Parathyroid adenoma (tissue), 2 donors: ENCODE measurements at regions not wholly inside any gene's neighbourhood (a gene's known extent, or its start where the extent isn't known, plus 50 kb on each side); places are given as distances from the start of the nearest gene placed in this dataset.

Source experiments
- H2AFZ ChIP-seq: fragments of 300-600 bp; sonication (generic); one replicate; pipeline ENCODE4 v1.7.0; 2017; ENCODE audit warnings: antibody characterized with exemption, mild to moderate bottlenecking
- H3K27ac ChIP-seq: fragments of 300-600 bp; sonication (generic); one replicate; pipeline ENCODE4 v1.7.0; 2017
- H3K27me3 ChIP-seq: fragments of 300-600 bp; sonication (generic); one replicate; pipeline ENCODE4 v1.7.0; 2017; ENCODE audit warnings: low read length; ENCODE audit not compliant: control insufficient read depth, insufficient read depth
- H3K36me3 ChIP-seq: fragments of 300-600 bp; sonication (generic); one replicate; pipeline ENCODE4 v1.7.0; 2017; ENCODE audit warnings: low read length; ENCODE audit not compliant: control insufficient read depth, insufficient read depth
- H3K4me1 ChIP-seq: fragments of 300-600 bp; sonication (generic); one replicate; pipeline ENCODE4 v1.7.0; 2017; ENCODE audit warnings: control low read depth
- H3K4me2 ChIP-seq: fragments of 300-600 bp; sonication (generic); one replicate; pipeline ENCODE4 v1.7.0; 2017; ENCODE audit warnings: low read length
- H3K4me3 ChIP-seq: fragments of 300-600 bp; sonication (generic); one replicate; pipeline ENCODE4 v1.7.0; 2017; ENCODE audit warnings: low read depth, low read length
- H3K79me2 ChIP-seq: fragments of 300-600 bp; sonication (generic); one replicate; pipeline ENCODE4 v1.7.0; 2017; ENCODE audit warnings: control low read depth
- H3K9ac ChIP-seq: fragments of 300-600 bp; sonication (generic); one replicate; pipeline ENCODE4 v1.7.0; 2017; ENCODE audit warnings: mild to moderate bottlenecking
- H3K9me3 ChIP-seq: fragments of 300-600 bp; sonication (generic); one replicate; pipeline ENCODE4 v1.7.0; 2017; ENCODE audit warnings: low read length; ENCODE audit not compliant: control insufficient read depth
- TF ChIP-seq, protein P1 (sequence below): fragments of 300-600 bp; sonication (generic); IDR thresholded peaks from one replicate; pipeline ENCODE4 v1.7.0; 2017; ENCODE audit warnings: antibody characterized with exemption, mild to moderate bottlenecking
- donor health status: primary hyperparathyroidism.

DNA sequence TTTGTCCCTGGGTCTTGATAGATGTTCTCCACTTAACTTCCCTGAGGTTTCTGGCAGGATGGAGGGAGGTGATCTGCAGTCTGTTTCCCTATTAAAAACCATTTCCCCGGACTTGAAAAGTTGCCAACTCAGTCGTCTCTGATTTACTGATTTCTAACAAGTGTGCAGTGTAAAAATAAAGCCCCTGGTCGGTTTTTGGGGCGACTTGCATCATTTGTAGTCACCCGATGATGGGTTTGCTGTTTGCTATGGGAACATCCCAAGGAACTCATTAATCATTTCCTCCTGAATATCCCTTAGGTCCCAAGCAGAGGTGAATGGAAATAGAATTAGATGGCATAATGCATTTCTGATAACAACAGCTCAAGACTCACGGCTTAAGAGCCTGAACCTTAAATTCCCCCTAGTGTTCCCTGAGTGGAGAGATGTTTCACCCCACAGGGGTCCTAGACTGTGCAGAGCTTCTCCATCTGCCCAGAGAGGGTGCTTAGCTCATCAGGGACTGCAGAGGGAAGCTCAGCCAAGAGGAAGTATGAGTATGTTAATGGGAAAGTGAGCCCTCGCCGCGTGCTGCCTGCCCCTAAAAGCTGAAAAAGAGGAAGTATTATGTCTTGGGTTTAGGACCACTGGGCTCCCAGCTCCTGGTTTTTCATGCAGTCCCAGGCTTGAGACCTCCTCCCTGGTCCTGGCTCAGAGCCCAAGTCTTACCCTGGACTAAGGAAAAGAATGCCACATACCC lies 115.1 kb upstream of the DAP start:
- no peak overlapping the region for H3K27ac ChIP-seq
- no peaks in the 10 kb centered on the region for H3K36me3 ChIP-seq

GRCh38 chr5:10875201-10875768 lies 114.3 kb upstream of the DAP start:
- Histone ChIP-seq H3K36me3 (no peaks in the 10 kb centered on the region), H3K27ac (no peak overlapping the region), H3K9ac (no peak overlapping the region), H3K4me1 (no peaks in the 10 kb centered on the region), H3K4me2 (no peak overlapping the region), H2AFZ (no peak overlapping the region), H3K79me2 (no peaks in the 10 kb centered on the region), H3K4me3 (no peak overlapping the region), H3K9me3 (no peaks in the 10 kb centered on the region), H3K27me3 (no peaks in the 10 kb centered on the region)
- TF ChIP-seq, protein P1, sequence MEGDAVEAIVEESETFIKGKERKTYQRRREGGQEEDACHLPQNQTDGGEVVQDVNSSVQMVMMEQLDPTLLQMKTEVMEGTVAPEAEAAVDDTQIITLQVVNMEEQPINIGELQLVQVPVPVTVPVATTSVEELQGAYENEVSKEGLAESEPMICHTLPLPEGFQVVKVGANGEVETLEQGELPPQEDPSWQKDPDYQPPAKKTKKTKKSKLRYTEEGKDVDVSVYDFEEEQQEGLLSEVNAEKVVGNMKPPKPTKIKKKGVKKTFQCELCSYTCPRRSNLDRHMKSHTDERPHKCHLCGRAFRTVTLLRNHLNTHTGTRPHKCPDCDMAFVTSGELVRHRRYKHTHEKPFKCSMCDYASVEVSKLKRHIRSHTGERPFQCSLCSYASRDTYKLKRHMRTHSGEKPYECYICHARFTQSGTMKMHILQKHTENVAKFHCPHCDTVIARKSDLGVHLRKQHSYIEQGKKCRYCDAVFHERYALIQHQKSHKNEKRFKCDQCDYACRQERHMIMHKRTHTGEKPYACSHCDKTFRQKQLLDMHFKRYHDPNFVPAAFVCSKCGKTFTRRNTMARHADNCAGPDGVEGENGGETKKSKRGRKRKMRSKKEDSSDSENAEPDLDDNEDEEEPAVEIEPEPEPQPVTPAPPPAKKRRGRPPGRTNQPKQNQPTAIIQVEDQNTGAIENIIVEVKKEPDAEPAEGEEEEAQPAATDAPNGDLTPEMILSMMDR = no peak

More for the DNA sequence above, 115.1 kb upstream of the DAP start:
- Histone ChIP-seq H3K4me3 (no peak overlapping the region), H3K79me2 (no peaks in the 10 kb centered on the region), H3K4me2 (no peak overlapping the region), H3K9me3 (no peaks in the 10 kb centered on the region), H3K4me1 (no peaks in the 10 kb centered on the region), H3K9ac (no peak overlapping the region), H2AFZ (no peak overlapping the region), H3K27me3 (no peaks in the 10 kb centered on the region)
- TF ChIP-seq, protein P1 = no peak

DNA sequence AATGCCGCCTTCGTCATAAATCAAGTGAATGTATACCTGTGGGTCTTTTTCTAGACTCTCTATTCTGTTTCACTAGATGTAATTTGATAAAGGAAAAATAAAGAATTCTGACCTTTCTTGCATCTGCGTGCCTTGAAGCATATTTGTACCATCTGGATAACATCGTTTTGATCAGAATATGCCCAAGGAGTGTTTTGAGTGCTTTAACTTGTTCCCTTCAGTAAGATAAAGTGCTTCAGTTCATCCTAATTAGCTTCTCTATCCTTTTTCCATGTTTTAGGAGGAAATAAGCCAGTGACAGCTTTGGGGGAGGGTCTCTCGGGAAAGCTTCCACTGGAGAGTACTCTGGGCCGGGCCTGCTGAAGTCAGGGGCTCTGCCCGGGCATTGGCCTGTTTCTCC lies 113.5 kb upstream of the DAP start:
- no peaks in the 10 kb centered on the region for H3K27me3 ChIP-seq
- no peak overlapping the region for H3K27ac ChIP-seq
- TF ChIP-seq, protein P1 = no peak
- H3K79me2 ChIP-seq = no peaks in the 10 kb centered on the region
- H3K9me3 ChIP-seq = no peaks in the 10 kb centered on the region
- no peak overlapping the region for H3K4me2 ChIP-seq
- no peak overlapping the region for H3K9ac ChIP-seq
- no peaks in the 10 kb centered on the region for H3K36me3 ChIP-seq
- H2AFZ ChIP-seq = no peak overlapping the region
- H3K4me3 ChIP-seq = no peak overlapping the region
- H3K4me1 ChIP-seq = no peaks in the 10 kb centered on the region

DNA sequence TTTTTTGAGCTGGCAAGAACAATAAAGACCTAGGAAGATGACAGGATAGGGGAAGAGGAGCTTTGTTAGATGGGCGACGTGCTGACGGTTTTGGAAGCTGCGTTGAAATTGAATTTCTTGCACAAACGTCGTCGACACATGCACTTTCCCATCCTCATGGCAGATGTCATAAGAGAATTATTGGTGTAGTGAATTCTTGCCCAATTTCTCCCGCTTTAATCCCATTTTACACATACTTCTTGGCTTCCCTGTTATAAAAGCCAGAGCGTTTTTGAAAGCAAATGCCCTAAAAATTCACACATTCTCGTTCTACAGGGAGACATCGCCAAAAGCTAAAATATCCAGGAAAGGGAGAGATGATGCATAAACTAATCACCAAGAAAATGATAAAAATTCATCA lies 109.8 kb upstream of the DAP start:
- Histone ChIP-seq H3K4me3 (no peak overlapping the region), H3K36me3 (no peaks in the 10 kb centered on the region), H3K27ac (no peak overlapping the region), H3K9me3 (no peaks in the 10 kb centered on the region), H3K27me3 (no peaks in the 10 kb centered on the region), H3K4me2 (no peak overlapping the region), H3K9ac (no peak overlapping the region), H2AFZ (no peak overlapping the region), H3K4me1 (no peaks in the 10 kb centered on the region), H3K79me2 (no peaks in the 10 kb centered on the region)
- TF ChIP-seq, protein P1 = no peak

DNA sequence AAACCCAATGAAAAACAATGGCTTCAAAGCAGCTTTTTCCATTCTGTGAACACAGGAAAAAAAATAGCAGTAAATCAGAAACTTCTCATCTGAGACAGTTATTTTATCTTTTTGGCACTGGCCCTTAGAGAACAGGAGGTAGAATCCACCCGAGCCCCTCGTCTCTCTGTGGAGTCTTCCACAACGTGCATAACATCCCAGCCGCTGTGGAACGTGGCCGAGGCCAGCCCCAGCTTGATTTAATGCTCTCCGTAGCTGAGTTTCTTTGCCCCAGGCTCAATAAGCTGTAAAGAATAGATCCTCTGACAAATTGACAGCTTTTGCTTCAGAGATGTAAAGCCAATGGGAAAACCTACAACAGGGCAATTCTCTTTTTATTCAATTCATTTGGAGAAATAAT lies 107.9 kb upstream of the DAP start:
- Histone ChIP-seq H3K4me2 (no peak overlapping the region), H3K4me1 (no peaks in the 10 kb centered on the region), H3K79me2 (no peaks in the 10 kb centered on the region), H2AFZ (no peak overlapping the region), H3K9me3 (no peaks in the 10 kb centered on the region), H3K27ac (no peak overlapping the region), H3K4me3 (no peak overlapping the region), H3K9ac (no peak overlapping the region), H3K36me3 (no peaks in the 10 kb centered on the region), H3K27me3 (no peaks in the 10 kb centered on the region)
- TF ChIP-seq, protein P1 = no peak
